Suprapubic skin (tissue), 4 donors: ENCODE measurements at regions not wholly inside any gene's neighbourhood (a gene's known extent, or its start where the extent isn't known, plus 50 kb on each side); places are given as distances from the start of the nearest gene placed in this dataset.

Experiments
- CTCF ChIP-seq, 2 donors: fragments of 200-600 bp in 1 of 2; fragments of 450-650 bp in 1 of 2; sonication (generic) in 1 of 2; IDR thresholded peaks; one replicate each; pipeline ENCODE4 v1.5.1; 2016 to 2019; ENCODE audit warnings: antibody characterized with exemption in 2 of 2, mild to moderate bottlenecking in 1 of 2, moderate library complexity in 1 of 2
- EP300 ChIP-seq: sonication (generic); formaldehyde crosslinking; IDR thresholded peaks from one replicate; pipeline ENCODE4 v1.6.1; 2017; ENCODE audit warnings: antibody characterized with exemption
- POLR2AphosphoS5 ChIP-seq, 3 donors: sonication (generic); formaldehyde crosslinking; IDR thresholded peaks; one replicate each; pipeline ENCODE4 v1.6.1; 2017; ENCODE audit warnings: antibody characterized with exemption in 3 of 3

GRCh38 chr13:48156466-48156865 is 61.6 kb upstream of the MED4 start:
- TF ChIP-seq EP300 (no peak), CTCF (IDR thresholded peaks at IDR 0.05) (no peak), POLR2AphosphoS5 (IDR thresholded peaks at IDR 0.05) (no peak)
